ENCODE measurements at regions not wholly inside any gene's neighbourhood (a gene's known extent, or its start where the extent isn't known, plus 50 kb on each side); places are given as distances from the start of the nearest gene placed in this dataset.

GRCh38 chr6:166715065-166715464 is 88.0 kb upstream of the RPS6KA2 start:
- H3K9ac ChIP-seq (ENCODE audit: low read depth, low read length, poor library complexity, severe bottlenecking): no peak overlapping the region
- no peaks in the 10 kb centered on the region for H4K20me1 ChIP-seq (ENCODE audit: insufficient read depth, low read length, poor library complexity, severe bottlenecking)
- H3F3A ChIP-seq (ENCODE audit: low read depth): no peaks in the 10 kb centered on the region
- no peak overlapping the region for H2AFZ ChIP-seq (ENCODE audit: low read length)
- no peaks in the 10 kb centered on the region for H3K27me3 ChIP-seq (ENCODE audit: insufficient read depth, low read length, poor library complexity, severe bottlenecking)
- H3K9me3 ChIP-seq (ENCODE audit: insufficient read depth, low read depth, low read length): peaks cover 3% of the 10 kb centered on the region; the same call in 1 of the 2 replicates
- H3K4me3 ChIP-seq (ENCODE audit: low read length, poor library complexity, severe bottlenecking): no peak overlapping the region
- TF ChIP-seq CTCF (conservative IDR thresholded peaks at IDR 0.05; ENCODE audit: low read length) (no peak), EZH2phosphoT487 (IDR thresholded peaks at IDR 0.05; ENCODE audit: borderline replicate concordance) (no peak)
- H3K36me3 ChIP-seq (ENCODE audit: insufficient read depth, low read length): no peaks in the 10 kb centered on the region
- H3K79me2 ChIP-seq (ENCODE audit: insufficient read depth, low read length): no peaks in the 10 kb centered on the region
- H3K4me2 ChIP-seq (ENCODE audit: low read depth, low read length, poor library complexity, severe bottlenecking): no peak overlapping the region
- no peaks in the 10 kb centered on the region for H3K4me1 ChIP-seq (ENCODE audit: insufficient read depth, low read length, poor library complexity, severe bottlenecking)
- no peaks in the 10 kb centered on the region for H3K9me2 ChIP-seq (replicated peaks; ENCODE audit: low read depth, low read length)

- Histone ChIP-seq H3K79me2 (ENCODE audit: insufficient read depth, low read length) (no peaks in the 10 kb centered on the region), H3F3A (ENCODE audit: low read depth) (no peaks in the 10 kb centered on the region), H2AFZ (ENCODE audit: low read length) (no peak overlapping the region), H4K20me1 (ENCODE audit: insufficient read depth, low read length, poor library complexity, severe bottlenecking) (no peaks in the 10 kb centered on the region), H3K27me3 (ENCODE audit: insufficient read depth, low read length, poor library complexity, severe bottlenecking) (no peaks in the 10 kb centered on the region), H3K36me3 (ENCODE audit: insufficient read depth, low read length) (no peaks in the 10 kb centered on the region), H3K9me2 (replicated peaks; ENCODE audit: low read depth, low read length) (no peaks in the 10 kb centered on the region), H3K4me1 (ENCODE audit: insufficient read depth, low read length, poor library complexity, severe bottlenecking) (no peaks in the 10 kb centered on the region), H3K9me3 (ENCODE audit: insufficient read depth, low read depth, low read length) (peaks cover 3% of the 10 kb centered on the region; the same call in 1 of the 2 replicates), H3K4me3 (ENCODE audit: low read length, poor library complexity, severe bottlenecking) (no peak overlapping the region), H3K4me2 (ENCODE audit: low read depth, low read length, poor library complexity, severe bottlenecking) (no peak overlapping the region), H3K9ac (ENCODE audit: low read depth, low read length, poor library complexity, severe bottlenecking) (no peak overlapping the region)
- TF ChIP-seq CTCF (conservative IDR thresholded peaks at IDR 0.05; ENCODE audit: low read length) (no peak), EZH2phosphoT487 (IDR thresholded peaks at IDR 0.05; ENCODE audit: borderline replicate concordance) (no peak)
These were observed 87.5 kb upstream of the RPS6KA2 start for GRCh38 chr6:166714581-166714980.

- H4K20me1 ChIP-seq (ENCODE audit: insufficient read depth, low read length, poor library complexity, severe bottlenecking): no peaks in the 10 kb centered on the region
- H3K4me3 ChIP-seq (ENCODE audit: low read length, poor library complexity, severe bottlenecking): no peak overlapping the region
- no peaks in the 10 kb centered on the region for H3F3A ChIP-seq (ENCODE audit: low read depth)
- no peak overlapping the region for H2AFZ ChIP-seq (ENCODE audit: low read length)
- no peaks in the 10 kb centered on the region for H3K9me2 ChIP-seq (replicated peaks; ENCODE audit: low read depth, low read length)
- H3K27me3 ChIP-seq (ENCODE audit: insufficient read depth, low read length, poor library complexity, severe bottlenecking): no peaks in the 10 kb centered on the region
- no peaks in the 10 kb centered on the region for H3K79me2 ChIP-seq (ENCODE audit: insufficient read depth, low read length)
- H3K4me1 ChIP-seq (ENCODE audit: insufficient read depth, low read length, poor library complexity, severe bottlenecking): no peaks in the 10 kb centered on the region
- no peak for TF ChIP-seq EZH2phosphoT487 (IDR thresholded peaks at IDR 0.05; ENCODE audit: borderline replicate concordance)
- no peak for TF ChIP-seq CTCF (conservative IDR thresholded peaks at IDR 0.05; ENCODE audit: low read length)
- no peak overlapping the region for H3K9ac ChIP-seq (ENCODE audit: low read depth, low read length, poor library complexity, severe bottlenecking)
- H3K36me3 ChIP-seq (ENCODE audit: insufficient read depth, low read length): no peaks in the 10 kb centered on the region
- no peak overlapping the region for H3K4me2 ChIP-seq (ENCODE audit: low read depth, low read length, poor library complexity, severe bottlenecking)
- peaks cover 3% of the 10 kb centered on the region; the same call in 1 of the 2 replicates for H3K9me3 ChIP-seq (ENCODE audit: insufficient read depth, low read depth, low read length)
These were observed 87.1 kb upstream of the RPS6KA2 start for GRCh38 chr6:166714187-166714510.

Measured in Loucy (cell line).